Ascending aorta (tissue), 2 donors: ENCODE measurements at regions not wholly inside any gene's neighbourhood (a gene's known extent, or its start where the extent isn't known, plus 50 kb on each side); places are given as distances from the start of the nearest gene placed in this dataset.

Experiments used
- DNase-seq, 2 donors: peaks; one replicate each; pipeline ENCODE4 v3.0.0-alpha.2; 2019; ENCODE audit warnings: low spot score in 2 of 2
- H3K27ac ChIP-seq, 2 donors: fragments of 200-600 bp; sonication (generic); one replicate each; pipeline ENCODE4 v1.5.1; 2016 to 2017; ENCODE audit warnings: mild to moderate bottlenecking in 1 of 2
- H3K27me3 ChIP-seq: fragments of 200-600 bp; sonication (generic); one replicate; pipeline ENCODE4 v1.5.1; 2017
- H3K36me3 ChIP-seq, 2 donors: fragments of 200-600 bp; sonication (generic); one replicate each; pipeline ENCODE4 v1.5.1; 2016
- H3K4me1 ChIP-seq, 2 donors: fragments of 200-600 bp; sonication (generic); one replicate each; pipeline ENCODE4 v1.5.1; 2016 to 2017; ENCODE audit warnings: mild to moderate bottlenecking in 1 of 2
- H3K4me3 ChIP-seq, 2 donors: fragments of 200-600 bp; sonication (generic); one replicate each; pipeline ENCODE4 v1.5.1; 2016 to 2017; ENCODE audit warnings: mild to moderate bottlenecking in 1 of 2
- H3K9me3 ChIP-seq, 2 donors: fragments of 200-600 bp; sonication (generic); one replicate each; pipeline ENCODE4 v1.5.1; 2016
- CTCF ChIP-seq, 3 experiments: fragments of 200-600 bp in 2 of 3; fragments of 450-650 bp in 1 of 3; sonication (generic) in 2 of 3; IDR thresholded peaks; one replicate each; pipeline ENCODE4 v1.5.1; 2016 to 2019; ENCODE audit warnings: antibody characterized with exemption in 3 of 3, mild to moderate bottlenecking in 1 of 3, moderate library complexity in 1 of 3
- intact Hi-C: fragments of 100-400 bp; cut with DNase I; formaldehyde crosslinking; loops from one replicate; pipeline ENCODE4 v1.15.1; 2023

- Histone ChIP-seq H3K4me1 (no peaks in the 10 kb centered on the region), H3K27me3 (no peaks in the 10 kb centered on the region), H3K36me3 (no peaks in the 10 kb centered on the region), H3K4me3 (no peak overlapping the region), H3K27ac (no peak overlapping the region), H3K9me3 (no peaks in the 10 kb centered on the region)
- TF ChIP-seq CTCF (IDR thresholded peaks at IDR 0.05): no peak
- no peak for DNase-seq
- intact Hi-C loops: no loop called here
Measured at GRCh38 chr16:87241137-87241771, 75.9 kb downstream of the C16orf95 start.

- Histone ChIP-seq H3K9me3 (no peaks in the 10 kb centered on the region), H3K36me3 (no peaks in the 10 kb centered on the region), H3K27me3 (no peaks in the 10 kb centered on the region), H3K27ac (no peak overlapping the region), H3K4me1 (no peaks in the 10 kb centered on the region), H3K4me3 (no peak overlapping the region)
- DNase-seq: no peak
- intact Hi-C loops: no loop called here
- no peak for TF ChIP-seq CTCF (IDR thresholded peaks at IDR 0.05)
Measured at GRCh38 chr16:87243478-87243877, 73.7 kb downstream of the C16orf95 start.

GRCh38 chr16:87244636-87245197 is 72.5 kb downstream of the C16orf95 start:
- no peak overlapping the region for H3K27ac ChIP-seq
- no peak overlapping the region for H3K4me3 ChIP-seq
- H3K36me3 ChIP-seq: no peaks in the 10 kb centered on the region
- no peak for DNase-seq
- no peaks in the 10 kb centered on the region for H3K9me3 ChIP-seq
- no peak for TF ChIP-seq CTCF (IDR thresholded peaks at IDR 0.05)
- no peaks in the 10 kb centered on the region for H3K4me1 ChIP-seq
- intact Hi-C loops: no loop called here
- H3K27me3 ChIP-seq: no peaks in the 10 kb centered on the region

- no peak for DNase-seq
- intact Hi-C loops: no loop called here
- H3K27ac ChIP-seq: no peak overlapping the region
- no peaks in the 10 kb centered on the region for H3K36me3 ChIP-seq
- H3K27me3 ChIP-seq: no peaks in the 10 kb centered on the region
- H3K4me1 ChIP-seq: no peaks in the 10 kb centered on the region
- TF ChIP-seq CTCF (IDR thresholded peaks at IDR 0.05): no peak
- no peaks in the 10 kb centered on the region for H3K9me3 ChIP-seq
- H3K4me3 ChIP-seq: no peak overlapping the region
Measured at GRCh38 chr16:87245511-87245910, 71.7 kb downstream of the C16orf95 start.

GRCh38 chr16:87246269-87247065 is 70.7 kb downstream of the C16orf95 start:
- Histone ChIP-seq H3K9me3 (no peaks in the 10 kb centered on the region), H3K4me1 (no peaks in the 10 kb centered on the region), H3K4me3 (no peak overlapping the region), H3K27ac (no peak overlapping the region), H3K36me3 (no peaks in the 10 kb centered on the region), H3K27me3 (no peaks in the 10 kb centered on the region)
- DNase-seq: no peak
- TF ChIP-seq CTCF (IDR thresholded peaks at IDR 0.05): no peak
- intact Hi-C loops: no loop called here
